Esophagus muscularis mucosa (tissue), 3 donors: ENCODE measurements at regions not wholly inside any gene's neighbourhood (a gene's known extent, or its start where the extent isn't known, plus 50 kb on each side); places are given as distances from the start of the nearest gene placed in this dataset.

ENCODE experiments used
- CTCF ChIP-seq, 3 experiments: fragments of 200-600 bp in 2 of 3; fragments of 450-650 bp in 1 of 3; sonication (generic) in 2 of 3; IDR thresholded peaks; one replicate each; pipeline ENCODE4 v1.5.1; 2017 to 2019; ENCODE audit warnings: antibody characterized with exemption in 3 of 3, mild to moderate bottlenecking in 2 of 3, moderate library complexity in 1 of 3
- POLR2AphosphoS5 ChIP-seq, 2 donors: sonication (generic); formaldehyde crosslinking; IDR thresholded peaks; one replicate each; pipeline ENCODE4 v1.6.1; 2017; ENCODE audit warnings: antibody characterized with exemption in 2 of 2

GRCh38 chr9:73029346-73029745 lies 76.5 kb upstream of the ALDH1A1 start:
- no peak for TF ChIP-seq POLR2AphosphoS5 (IDR thresholded peaks at IDR 0.05)
- no peak for TF ChIP-seq CTCF (IDR thresholded peaks at IDR 0.05)
